Keratinocyte (primary cell): ENCODE measurements at regions not wholly inside any gene's neighbourhood (a gene's known extent, or its start where the extent isn't known, plus 50 kb on each side); places are given as distances from the start of the nearest gene placed in this dataset.

Source experiments
- DNase-seq: peaks from one replicate; pipeline ENCODE4 v3.0.0-alpha.2; 2011; ENCODE audit warnings: low read depth, missing footprints, low spot score
- FAIRE-seq: peaks from 2 replicates; lab custom pipeline; 2011; peaks lifted over from hg19 to GRCh38; lab: Jason Lieb, UNC
- H2AFZ ChIP-seq: 2 replicates; pipeline ENCODE4 v1.6.0; 2012; ENCODE audit warnings: low read length, control low read depth, inconsistent platforms; ENCODE audit not compliant: control insufficient read depth
- H3K27ac ChIP-seq: 2 replicates; pipeline ENCODE4 v1.5.1; 2011; ENCODE audit warnings: low read length; ENCODE audit not compliant: control insufficient read depth, insufficient read depth
- H3K27me3 ChIP-seq: 3 replicates; pipeline ENCODE4 v1.6.0; 2011; ENCODE audit warnings: low read length; ENCODE audit not compliant: control insufficient read depth, insufficient read depth; ENCODE audit errors: extremely low read depth
- H3K36me3 ChIP-seq, 2 experiments: 2 replicates in 1 of 2; 3 replicates in 1 of 2; pipeline ENCODE4 v1.5.1; 2011; ENCODE audit warnings: low read length in 2 of 2, mild to moderate bottlenecking in 1 of 2; ENCODE audit not compliant: control insufficient read depth in 2 of 2, insufficient read depth in 2 of 2; ENCODE audit errors: extremely low read depth in 1 of 2
- H3K4me1 ChIP-seq: 3 replicates; pipeline ENCODE4 v1.5.1; 2011; ENCODE audit warnings: low read length; ENCODE audit not compliant: control insufficient read depth, insufficient read depth; ENCODE audit errors: extremely low read depth
- H3K4me2 ChIP-seq: 3 replicates; pipeline ENCODE4 v1.6.0; 2011; ENCODE audit warnings: low read depth, low read length; ENCODE audit not compliant: control insufficient read depth, insufficient read depth; ENCODE audit errors: extremely low read depth
- H3K4me3 ChIP-seq, 3 experiments: fragments of 200-600 bp in 1 of 3; sonication (generic) in 1 of 3; 2 replicates in 2 of 3; 3 replicates in 1 of 3; pipeline ENCODE4 v1.5.1; 2011 to 2016; ENCODE audit warnings: low read length in 3 of 3, mild to moderate bottlenecking in 3 of 3, control low read depth in 2 of 3, inconsistent platforms in 1 of 3, low read depth in 1 of 3, mixed read lengths in 1 of 3, mixed run types in 1 of 3, moderate library complexity in 1 of 3; ENCODE audit not compliant: control insufficient read depth in 2 of 3, insufficient read depth in 2 of 3; ENCODE audit errors: extremely low read depth in 1 of 3
- H3K79me2 ChIP-seq: 2 replicates; pipeline ENCODE4 v1.6.0; 2012; ENCODE audit warnings: low read length; ENCODE audit not compliant: control insufficient read depth, insufficient read depth
- H3K9ac ChIP-seq: 3 replicates; pipeline ENCODE4 v1.6.0; 2011; ENCODE audit warnings: low read length; ENCODE audit not compliant: control insufficient read depth, insufficient read depth; ENCODE audit errors: extremely low read depth
- H3K9me1 ChIP-seq: 3 replicates; pipeline ENCODE4 v1.6.0; 2011; ENCODE audit warnings: low read length; ENCODE audit not compliant: control insufficient read depth, insufficient read depth; ENCODE audit errors: extremely low read depth
- H3K9me3 ChIP-seq: 2 replicates; pipeline ENCODE4 v1.5.1; 2012; ENCODE audit warnings: low read depth, low read length; ENCODE audit not compliant: control insufficient read depth
- H4K20me1 ChIP-seq: 3 replicates; pipeline ENCODE4 v1.6.0; 2011; ENCODE audit warnings: low read length; ENCODE audit not compliant: control insufficient read depth, insufficient read depth; ENCODE audit errors: extremely low read depth
- EZH2 ChIP-seq: IDR thresholded peaks from one replicate; pipeline ENCODE4 v1.6.1; 2012; ENCODE audit warnings: inconsistent platforms, mild to moderate bottlenecking, low read length, moderate library complexity
- dilution Hi-C: fragments of 300-500 bp; cut with MboI; formaldehyde crosslinking; loops from one replicate; pipeline ENCODE4 v1.7.0; 2020; ENCODE audit warnings: low sequenced_read_pairs; ENCODE audit not compliant: extremely low pct_ligation_motif_present
- TF ChIP-seq, protein P1 (sequence below), 3 experiments: IDR thresholded peaks in 1 of 3; conservative IDR thresholded peaks in 1 of 3; optimal IDR thresholded peaks in 1 of 3; 2 replicates in 2 of 3; 3 replicates in 1 of 3; pipeline versions ENCODE3 to v1.5.1; 2011; ENCODE audit warnings: low read length in 3 of 3, mild to moderate bottlenecking in 3 of 3, moderate library complexity in 2 of 3, control low read depth in 1 of 3, inconsistent platforms in 1 of 3; ENCODE audit not compliant: insufficient read depth in 2 of 3; ENCODE audit errors: extremely low read depth in 1 of 3

DNA sequence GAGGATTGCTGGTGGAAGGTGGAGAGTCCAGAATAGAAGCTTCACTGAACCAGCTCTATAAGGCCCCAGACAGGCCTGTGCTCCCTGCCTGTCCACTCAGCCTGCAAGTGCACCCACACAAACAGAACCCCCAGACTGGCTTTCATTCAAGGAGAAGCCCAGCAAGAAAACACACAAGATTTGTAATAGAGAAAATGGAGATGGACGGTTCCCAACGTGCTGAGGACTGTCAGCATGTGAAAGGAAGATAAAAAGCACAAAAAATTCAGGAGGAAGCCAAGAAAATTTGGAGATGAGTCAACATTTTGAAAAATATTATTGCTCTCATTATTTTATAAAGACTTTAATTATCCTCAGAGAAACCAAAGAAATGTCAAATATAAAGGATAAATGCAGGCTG lies 218.2 kb upstream of the SLC10A2 start:
- Histone ChIP-seq H4K20me1 (no peaks in the 10 kb centered on the region), H3K9me3 (no peaks in the 10 kb centered on the region), H3K9me1 (no peaks in the 10 kb centered on the region), H3K4me3 (no peak overlapping the region), H3K79me2 (no peaks in the 10 kb centered on the region), H3K27me3 (no peaks in the 10 kb centered on the region), H3K9ac (no peak overlapping the region), H3K4me1 (peaks cover 30% of the 10 kb centered on the region), H3K27ac (peak overlapping the region; percentile 9), H2AFZ (peak overlapping the region; percentile 64), H3K4me2 (no peak overlapping the region), H3K36me3 (no peaks in the 10 kb centered on the region)
- DNase-seq (no peak), FAIRE-seq (no peak)
- TF ChIP-seq, protein P1, sequence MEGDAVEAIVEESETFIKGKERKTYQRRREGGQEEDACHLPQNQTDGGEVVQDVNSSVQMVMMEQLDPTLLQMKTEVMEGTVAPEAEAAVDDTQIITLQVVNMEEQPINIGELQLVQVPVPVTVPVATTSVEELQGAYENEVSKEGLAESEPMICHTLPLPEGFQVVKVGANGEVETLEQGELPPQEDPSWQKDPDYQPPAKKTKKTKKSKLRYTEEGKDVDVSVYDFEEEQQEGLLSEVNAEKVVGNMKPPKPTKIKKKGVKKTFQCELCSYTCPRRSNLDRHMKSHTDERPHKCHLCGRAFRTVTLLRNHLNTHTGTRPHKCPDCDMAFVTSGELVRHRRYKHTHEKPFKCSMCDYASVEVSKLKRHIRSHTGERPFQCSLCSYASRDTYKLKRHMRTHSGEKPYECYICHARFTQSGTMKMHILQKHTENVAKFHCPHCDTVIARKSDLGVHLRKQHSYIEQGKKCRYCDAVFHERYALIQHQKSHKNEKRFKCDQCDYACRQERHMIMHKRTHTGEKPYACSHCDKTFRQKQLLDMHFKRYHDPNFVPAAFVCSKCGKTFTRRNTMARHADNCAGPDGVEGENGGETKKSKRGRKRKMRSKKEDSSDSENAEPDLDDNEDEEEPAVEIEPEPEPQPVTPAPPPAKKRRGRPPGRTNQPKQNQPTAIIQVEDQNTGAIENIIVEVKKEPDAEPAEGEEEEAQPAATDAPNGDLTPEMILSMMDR (optimal IDR thresholded peaks at IDR 0.05 in 1 of 3, IDR thresholded peaks at IDR 0.05 in 1 of 3, conservative IDR thresholded peaks at IDR 0.05 in 1 of 3; ENCODE audit: extremely low read depth in 1 of 3, insufficient read depth in 2 of 3, low read length in 3 of 3), result no peak
- no peak for TF ChIP-seq EZH2
- dilution Hi-C loops, result no loop called here

DNA sequence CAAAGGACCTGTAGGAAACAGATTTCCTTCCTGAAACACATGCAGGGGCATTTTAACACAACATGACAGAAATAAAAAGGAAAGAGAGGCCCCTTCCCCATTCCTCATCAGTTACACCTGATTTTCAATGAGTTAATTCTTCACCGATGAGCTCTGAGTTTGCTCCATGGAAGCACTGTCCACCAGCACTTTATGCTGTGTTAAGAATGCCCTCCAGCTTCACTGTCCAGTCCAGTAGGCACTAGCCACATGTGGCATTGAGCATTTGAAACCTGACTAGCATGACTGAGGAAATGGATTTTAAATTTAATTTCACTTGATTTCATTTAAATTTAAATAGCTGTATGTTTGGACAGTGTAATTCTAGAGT lies 217.2 kb upstream of the SLC10A2 start:
- H3K4me1 ChIP-seq, result peaks cover 30% of the 10 kb centered on the region
- H3K27ac ChIP-seq, result peak overlapping the region; percentile 93
- FAIRE-seq (no peak), DNase-seq (no peak)
- no peak overlapping the region for H3K4me3 ChIP-seq
- H3K4me2 ChIP-seq, result peak overlapping the region; percentile 62
- H3K9me3 ChIP-seq, result no peaks in the 10 kb centered on the region
- dilution Hi-C loops, result no loop called here
- H3K9ac ChIP-seq, result peak overlapping the region; percentile 62
- no peaks in the 10 kb centered on the region for H3K27me3 ChIP-seq
- no peaks in the 10 kb centered on the region for H4K20me1 ChIP-seq
- no peaks in the 10 kb centered on the region for H3K9me1 ChIP-seq
- no peak overlapping the region for H2AFZ ChIP-seq
- no peaks in the 10 kb centered on the region for H3K79me2 ChIP-seq
- TF ChIP-seq, protein P1 (optimal IDR thresholded peaks at IDR 0.05 in 1 of 3, IDR thresholded peaks at IDR 0.05 in 1 of 3, conservative IDR thresholded peaks at IDR 0.05 in 1 of 3; ENCODE audit: extremely low read depth in 1 of 3, insufficient read depth in 2 of 3, low read length in 3 of 3), result no peak
- no peak for TF ChIP-seq EZH2
- H3K36me3 ChIP-seq, result no peaks in the 10 kb centered on the region
